Mucosa of stomach (tissue), 1 donor: ENCODE measurements at regions not wholly inside any gene's neighbourhood (a gene's known extent, or its start where the extent isn't known, plus 50 kb on each side); places are given as distances from the start of the nearest gene placed in this dataset.
"Not testable (repeated sequence)": the region's sequence is repeated elsewhere in the genome, so short reads cannot be mapped to it uniquely, and the experiment has no call there.

ENCODE experiments used
- H3K27me3 ChIP-seq: one replicate; pipeline ENCODE4 v1.7.0; 2013; ENCODE audit warnings: mild to moderate bottlenecking, low read length; ENCODE audit not compliant: control insufficient read depth, insufficient read depth
- H3K36me3 ChIP-seq: one replicate; pipeline ENCODE4 v1.7.0; 2013; ENCODE audit warnings: low read length; ENCODE audit not compliant: control insufficient read depth, insufficient read depth
- H3K4me1 ChIP-seq: one replicate; pipeline ENCODE4 v1.7.0; 2013; ENCODE audit warnings: mild to moderate bottlenecking, low read length; ENCODE audit not compliant: control insufficient read depth, insufficient read depth
- H3K4me3 ChIP-seq: one replicate; pipeline ENCODE4 v1.7.0; 2013; ENCODE audit warnings: low read length
- H3K9ac ChIP-seq: one replicate; pipeline ENCODE4 v1.7.0; 2013; ENCODE audit warnings: mild to moderate bottlenecking, low read length, moderate library complexity
- H3K9me3 ChIP-seq: one replicate; pipeline ENCODE4 v1.7.0; 2013; ENCODE audit warnings: mild to moderate bottlenecking, low read length, moderate library complexity; ENCODE audit not compliant: control insufficient read depth
- donor health status: Pancreatic carcinoma.

GRCh38 chr21:36250423-36251075, 69.4 kb upstream of the MORC3 start:
- H3K9ac ChIP-seq = no peak overlapping the region
- no peak overlapping the region for H3K4me3 ChIP-seq
- H3K9me3 ChIP-seq = no peaks in the 10 kb centered on the region
- no peaks in the 10 kb centered on the region for H3K27me3 ChIP-seq
- H3K36me3 ChIP-seq = peaks cover 18% of the 10 kb centered on the region
- H3K4me1 ChIP-seq = peaks cover 7% of the 10 kb centered on the region

- Histone ChIP-seq H3K4me3 (no peak overlapping the region), H3K9me3 (no peaks in the 10 kb centered on the region), H3K36me3 (peaks cover 8% of the 10 kb centered on the region)
These were observed 65.7 kb upstream of the MORC3 start for GRCh38 chr21:36254106-36254941.

GRCh38 chr21:36255663-36256062, 64.3 kb upstream of the MORC3 start:
- Histone ChIP-seq H3K27me3 (no peaks in the 10 kb centered on the region), H3K9me3 (no peaks in the 10 kb centered on the region), H3K9ac (no peak overlapping the region), H3K4me1 (peaks cover 2% of the 10 kb centered on the region), H3K4me3 (no peak overlapping the region), H3K36me3 (peaks cover 8% of the 10 kb centered on the region)

More at GRCh38 chr21:36254106-36254941, 65.7 kb upstream of the MORC3 start:
- Histone ChIP-seq H3K4me1 (no peaks in the 10 kb centered on the region), H3K27me3 (no peaks in the 10 kb centered on the region), H3K9ac (no peak overlapping the region)

GRCh38 chr21:36257657-36258056, 62.3 kb upstream of the MORC3 start:
- H3K36me3 ChIP-seq = peaks cover 8% of the 10 kb centered on the region
- peaks cover 4% of the 10 kb centered on the region for H3K4me1 ChIP-seq
- no peaks in the 10 kb centered on the region for H3K27me3 ChIP-seq
- no peaks in the 10 kb centered on the region for H3K9me3 ChIP-seq
- H3K9ac ChIP-seq = no peak overlapping the region
- no peak overlapping the region for H3K4me3 ChIP-seq

GRCh38 chr21:36260030-36260787, 59.8 kb upstream of the MORC3 start:
- Histone ChIP-seq H3K27me3 (no peaks in the 10 kb centered on the region), H3K4me1 (peaks cover 4% of the 10 kb centered on the region), H3K9me3 (no peaks in the 10 kb centered on the region), H3K9ac (peak overlapping the region; percentile 60), H3K4me3 (peak overlapping the region; percentile 31), H3K36me3 (peaks cover 6% of the 10 kb centered on the region)

- Histone ChIP-seq H3K36me3 (peaks cover 6% of the 10 kb centered on the region), H3K4me1 (peaks cover 4% of the 10 kb centered on the region), H3K9ac (no peak overlapping the region), H3K27me3 (no peaks in the 10 kb centered on the region), H3K4me3 (peak overlapping the region; percentile 31), H3K9me3 (no peaks in the 10 kb centered on the region)
These were observed 59.2 kb upstream of the MORC3 start for GRCh38 chr21:36260802-36261201.

- Histone ChIP-seq H3K9me3 (no peaks in the 10 kb centered on the region), H3K27me3 (no peaks in the 10 kb centered on the region), H3K36me3 (peaks cover 6% of the 10 kb centered on the region), H3K4me3 (no peak overlapping the region), H3K4me1 (peaks cover 4% of the 10 kb centered on the region), H3K9ac (no peak overlapping the region)
These were observed 58.5 kb upstream of the MORC3 start for GRCh38 chr21:36261459-36261858.

GRCh38 chr21:36263797-36264196, 56.2 kb upstream of the MORC3 start:
- peaks cover 6% of the 10 kb centered on the region for H3K36me3 ChIP-seq

GRCh38 chr21:36265431-36265830, 54.6 kb upstream of the MORC3 start:
- Histone ChIP-seq H3K4me1 (peaks cover 4% of the 10 kb centered on the region), H3K9ac (no peak overlapping the region)

More at GRCh38 chr21:36263797-36264196, 56.2 kb upstream of the MORC3 start:
- H3K4me3 ChIP-seq = no peak overlapping the region
- H3K9me3 ChIP-seq = no peaks in the 10 kb centered on the region
- H3K4me1 ChIP-seq = peaks cover 4% of the 10 kb centered on the region
- H3K9ac ChIP-seq = no peak overlapping the region
- no peaks in the 10 kb centered on the region for H3K27me3 ChIP-seq

GRCh38 chr21:36267828-36268227, 52.2 kb upstream of the MORC3 start:
- not testable (repeated sequence) for H3K9ac ChIP-seq, H3K4me1 ChIP-seq, H3K36me3 ChIP-seq

More at GRCh38 chr21:36265431-36265830, 54.6 kb upstream of the MORC3 start:
- no peak overlapping the region for H3K4me3 ChIP-seq
- H3K9me3 ChIP-seq = no peaks in the 10 kb centered on the region
- H3K27me3 ChIP-seq = no peaks in the 10 kb centered on the region
- H3K36me3 ChIP-seq = peaks cover 6% of the 10 kb centered on the region

GRCh38 chr21:36268264-36268663, 51.7 kb upstream of the MORC3 start:
- H3K36me3 ChIP-seq = not testable (repeated sequence)

More at GRCh38 chr21:36267828-36268227, 52.2 kb upstream of the MORC3 start:
- not testable (repeated sequence) for H3K4me3 ChIP-seq, H3K27me3 ChIP-seq, H3K9me3 ChIP-seq

More at GRCh38 chr21:36268264-36268663, 51.7 kb upstream of the MORC3 start:
- not testable (repeated sequence) for H3K9ac ChIP-seq, H3K9me3 ChIP-seq, H3K4me3 ChIP-seq, H3K4me1 ChIP-seq, H3K27me3 ChIP-seq
